Epithelial cell of proximal tubule (primary cell): ENCODE measurements at regions not wholly inside any gene's neighbourhood (a gene's known extent, or its start where the extent isn't known, plus 50 kb on each side); places are given as distances from the start of the nearest gene placed in this dataset.
A peak's percentile ranks its signal among the peaks of the same experiment; 100 is the strongest.

ENCODE experiments used
- DNase-seq: peaks from one replicate; pipeline ENCODE4 v3.0.0-alpha.2; 2011; ENCODE audit warnings: low read depth
- H3K4me3 ChIP-seq: 2 replicates; pipeline ENCODE4 v1.5.1; 2011; ENCODE audit warnings: low read depth, mild to moderate bottlenecking, low read length
- CTCF ChIP-seq: conservative IDR thresholded peaks from 2 replicates; pipeline ENCODE4 v1.5.1; 2012; ENCODE audit warnings: low read depth, mild to moderate bottlenecking, low read length

GRCh38 chr18:34956663-34957062 is 84.5 kb upstream of the MAPRE2 start:
- no peak for DNase-seq
- H3K4me3 ChIP-seq, result no peak overlapping the region
- no peak for TF ChIP-seq CTCF

- no peak overlapping the region for H3K4me3 ChIP-seq
- peak; percentile 24 for TF ChIP-seq CTCF
- DNase-seq, result no peak
Observed at GRCh38 chr18:34957119-34957863, 83.9 kb upstream of the MAPRE2 start.

GRCh38 chr18:34957864-34958259 is 83.4 kb upstream of the MAPRE2 start:
- DNase-seq, result peak; percentile 61
- H3K4me3 ChIP-seq, result no peak overlapping the region
- TF ChIP-seq CTCF, result no peak

GRCh38 chr18:34959211-34959829 is 81.9 kb upstream of the MAPRE2 start:
- H3K4me3 ChIP-seq, result no peak overlapping the region
- DNase-seq, result no peak
- no peak for TF ChIP-seq CTCF

- no peak for DNase-seq
- no peak for TF ChIP-seq CTCF
- H3K4me3 ChIP-seq, result no peak overlapping the region
Observed at GRCh38 chr18:34959989-34960388, 81.2 kb upstream of the MAPRE2 start.

GRCh38 chr18:34965108-34965507 is 76.1 kb upstream of the MAPRE2 start:
- no peak overlapping the region for H3K4me3 ChIP-seq
- TF ChIP-seq CTCF, result no peak
- DNase-seq, result no peak

GRCh38 chr18:34965566-34965965 is 75.6 kb upstream of the MAPRE2 start:
- DNase-seq, result no peak
- TF ChIP-seq CTCF, result no peak
- no peak overlapping the region for H3K4me3 ChIP-seq
